ENCODE measurements at regions not wholly inside any gene's neighbourhood (a gene's known extent, or its start where the extent isn't known, plus 50 kb on each side); places are given as distances from the start of the nearest gene placed in this dataset.

GRCh38 chrX:39480963-39481362 is 616.8 kb downstream of the BCOR start:
- no peak for TF ChIP-seq CTCF (IDR thresholded peaks at IDR 0.05; ENCODE audit: low read depth, low read length, poor library complexity, severe bottlenecking)
- TF ChIP-seq EZH2phosphoT487 (IDR thresholded peaks at IDR 0.05; ENCODE audit: borderline replicate concordance, low read length), result no peak

All from DOHH2 (cell line).